ENCODE measurements at regions not wholly inside any gene's neighbourhood (a gene's known extent, or its start where the extent isn't known, plus 50 kb on each side); places are given as distances from the start of the nearest gene placed in this dataset.
"Not testable (repeated sequence)": the region's sequence is repeated elsewhere in the genome, so short reads cannot be mapped to it uniquely, and the experiment has no call there.

DNA sequence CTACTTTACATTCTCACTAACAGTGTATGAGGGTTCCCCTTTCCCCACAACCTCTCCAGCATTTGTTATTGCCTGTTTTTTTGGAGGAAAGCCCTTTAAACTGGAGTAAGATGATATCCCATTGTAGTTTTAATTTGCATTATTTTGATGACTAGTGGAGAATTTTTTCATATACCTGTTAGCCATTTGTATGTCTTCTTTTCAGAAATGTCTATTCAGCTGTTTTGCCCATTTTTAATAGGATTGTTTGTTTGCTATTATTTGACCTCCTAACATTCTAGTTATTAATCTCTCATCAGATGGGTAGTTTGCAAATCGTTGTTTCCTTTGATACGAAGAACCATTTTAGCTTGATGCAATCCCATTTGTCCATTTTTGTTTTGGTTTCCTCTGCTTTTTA is 165.0 kb downstream of the GLUL start:
- DNase-seq: no peak

DNA sequence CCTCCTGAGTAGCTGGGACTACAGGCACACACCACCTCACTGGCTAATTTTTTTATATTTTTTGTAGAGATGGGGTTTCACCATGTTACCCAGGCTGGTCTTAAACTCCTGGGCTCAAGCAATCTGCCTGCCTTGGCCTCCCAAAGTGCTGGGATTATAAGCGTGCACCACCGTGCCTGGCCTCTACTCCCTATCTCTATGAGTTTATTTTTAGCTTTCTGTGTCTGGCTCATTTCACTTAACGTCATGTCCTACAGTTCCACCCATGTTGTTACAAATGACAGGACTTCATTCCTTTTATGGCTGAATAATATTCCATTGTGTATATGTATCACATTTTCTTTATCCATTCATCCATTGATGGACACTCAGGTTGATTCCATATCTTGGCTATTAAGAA is 164.2 kb upstream of the ZNF648 start:
- DNase-seq: not testable (repeated sequence)

DNA sequence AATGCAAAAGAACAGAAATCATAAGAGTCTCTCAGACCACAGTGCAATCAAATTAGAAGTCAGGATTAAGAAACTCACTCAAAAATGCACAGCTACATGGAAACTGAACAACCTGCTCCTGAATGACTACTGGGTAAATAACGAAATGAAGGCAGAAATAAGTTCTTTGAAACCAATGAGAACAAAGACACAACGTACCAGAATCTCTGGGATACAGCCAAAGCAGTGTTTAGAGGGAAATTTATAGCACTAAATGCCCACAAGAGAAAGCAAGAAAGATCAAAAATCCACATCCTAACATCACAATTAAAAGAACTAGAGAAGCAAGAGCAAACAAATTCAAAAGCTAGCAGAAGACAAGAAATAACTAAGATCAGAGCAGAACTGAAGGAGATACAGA is 160.5 kb upstream of the ZNF648 start:
- not testable (repeated sequence) for DNase-seq

GRCh38 chr1:182221367-182221766 is 159.9 kb upstream of the ZNF648 start:
- not testable (repeated sequence) for DNase-seq

DNA sequence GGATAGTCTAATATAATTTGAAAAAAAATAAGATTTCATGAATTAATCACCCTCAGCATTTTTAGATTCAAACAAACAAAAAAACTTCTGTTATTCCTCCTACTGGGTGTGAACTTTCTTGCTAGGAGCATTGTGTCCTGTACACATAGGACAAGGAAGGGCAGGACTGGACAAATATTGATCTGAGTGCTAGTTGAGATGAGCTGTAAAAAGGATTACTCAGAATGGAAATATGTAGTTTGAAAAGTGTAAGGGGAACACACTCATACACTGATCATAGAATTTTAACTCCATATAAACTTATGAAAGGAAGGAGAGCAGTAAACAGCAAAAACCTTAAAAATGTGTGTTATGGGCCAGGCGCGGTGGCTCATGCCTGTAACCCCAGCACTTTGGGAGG is 156.5 kb upstream of the ZNF648 start:
- no peak for DNase-seq

- no peak for DNase-seq
Measured at GRCh38 chr1:182217071-182217470, 155.6 kb upstream of the ZNF648 start.

DNA sequence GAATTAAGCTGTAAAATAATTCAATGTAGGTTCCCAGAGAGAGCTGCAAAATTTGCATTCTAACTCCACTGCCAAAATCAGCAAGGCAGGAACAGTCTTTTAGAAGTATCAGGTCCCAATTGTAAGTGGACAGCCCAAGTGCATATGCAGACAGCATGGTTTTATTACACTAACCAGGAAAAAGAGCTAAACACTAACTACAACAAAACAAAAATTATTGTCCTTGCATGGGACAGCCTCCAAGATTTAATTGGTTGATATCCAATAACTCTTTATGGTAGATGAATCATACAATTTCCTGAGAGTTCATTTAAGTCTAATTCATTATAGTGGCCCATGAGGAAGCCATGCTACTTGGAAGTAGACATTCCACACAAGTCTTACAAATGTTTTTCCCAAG is 154.3 kb upstream of the ZNF648 start:
- DNase-seq: no peak

- DNase-seq: no peak
Measured at GRCh38 chr1:182213163-182213562, 151.7 kb upstream of the ZNF648 start.

DNA sequence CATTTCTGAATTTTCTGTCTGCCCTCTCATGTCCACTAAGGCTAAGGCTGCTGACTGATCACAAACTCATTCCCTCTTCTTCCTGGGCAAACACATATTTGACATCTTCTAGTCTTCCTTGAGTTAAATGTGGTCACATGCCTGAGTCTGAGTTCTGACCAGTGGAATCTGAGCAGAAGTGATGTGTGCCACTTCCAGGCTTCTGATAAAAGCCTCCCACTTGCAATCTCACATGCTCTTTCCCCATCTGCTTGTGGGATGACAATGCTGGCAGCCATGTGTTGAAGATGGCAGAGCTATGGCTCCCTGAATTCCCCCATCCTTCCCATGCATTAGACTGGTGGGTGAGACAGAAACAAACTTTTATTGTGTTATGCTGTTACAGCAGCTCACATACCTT is 149.9 kb upstream of the ZNF648 start:
- DNase-seq: no peak

DNA sequence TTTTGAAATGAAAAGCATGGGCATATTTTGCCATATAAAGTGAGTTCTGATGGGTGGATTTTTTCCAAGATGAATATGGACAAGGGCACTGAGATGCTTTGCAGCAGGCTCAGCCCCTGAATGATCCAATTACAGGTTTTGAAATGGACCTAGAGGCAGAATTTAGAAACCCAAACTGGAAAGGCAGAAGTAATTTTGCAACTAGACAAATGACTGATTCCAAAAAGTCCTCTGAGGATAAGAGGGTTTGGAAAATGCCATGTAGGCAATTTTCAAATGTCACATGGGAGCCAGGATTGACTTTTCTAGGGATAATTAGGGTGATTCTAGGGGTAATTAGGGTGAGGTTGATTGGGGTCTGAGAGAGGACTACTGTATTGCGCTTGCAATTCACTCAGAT is 148.9 kb upstream of the ZNF648 start:
- no peak for DNase-seq

DNA sequence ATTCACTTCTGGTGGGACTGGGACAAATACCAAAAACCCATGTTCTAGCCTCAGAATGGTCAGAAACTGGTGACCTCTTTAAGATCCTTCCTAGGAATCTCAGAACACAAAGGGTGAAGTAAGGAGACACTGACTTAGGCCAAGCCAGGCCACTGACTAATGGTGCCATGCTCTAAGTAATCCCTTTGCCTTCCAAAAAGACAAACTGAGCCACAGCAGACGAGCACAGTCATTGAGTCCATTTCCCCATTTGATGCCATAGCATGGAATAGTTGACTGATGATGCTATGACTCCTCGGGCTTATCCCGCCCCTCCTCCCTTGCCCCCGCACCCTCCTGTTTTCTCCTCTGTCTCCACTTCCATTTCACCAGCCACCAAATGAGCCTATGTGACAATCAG is 145.8 kb upstream of the ZNF648 start:
- DNase-seq: no peak

DNA sequence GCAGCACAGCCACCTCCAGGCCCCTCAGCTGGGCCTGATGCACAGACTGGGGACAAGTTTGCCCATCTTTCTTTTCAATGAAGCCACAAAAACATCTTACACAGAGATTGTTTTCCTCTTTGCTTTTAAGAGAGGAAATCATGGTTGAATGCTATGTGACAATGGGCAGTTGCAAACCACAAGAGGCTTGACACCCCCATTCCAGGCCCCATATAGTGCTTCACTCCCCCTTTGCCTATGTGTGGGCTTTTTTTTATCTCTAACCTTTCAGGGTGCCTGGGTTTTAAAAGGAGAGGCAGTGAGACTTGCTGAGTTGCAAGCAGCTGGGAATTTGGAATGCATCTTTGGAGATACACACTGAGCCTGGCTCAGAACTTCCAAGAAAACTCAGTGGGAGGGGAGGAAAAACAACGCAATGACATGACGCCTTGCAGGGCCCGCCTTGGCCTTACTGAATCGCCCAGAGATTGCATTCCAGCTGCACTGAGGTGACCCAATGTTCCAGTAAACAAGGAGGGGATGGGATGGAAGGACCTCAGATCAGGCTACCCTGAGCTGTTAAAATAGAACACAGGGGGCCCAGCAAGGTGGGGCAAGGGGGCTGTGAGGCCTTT is 145.2 kb upstream of the ZNF648 start:
- DNase-seq: no peak

DNA sequence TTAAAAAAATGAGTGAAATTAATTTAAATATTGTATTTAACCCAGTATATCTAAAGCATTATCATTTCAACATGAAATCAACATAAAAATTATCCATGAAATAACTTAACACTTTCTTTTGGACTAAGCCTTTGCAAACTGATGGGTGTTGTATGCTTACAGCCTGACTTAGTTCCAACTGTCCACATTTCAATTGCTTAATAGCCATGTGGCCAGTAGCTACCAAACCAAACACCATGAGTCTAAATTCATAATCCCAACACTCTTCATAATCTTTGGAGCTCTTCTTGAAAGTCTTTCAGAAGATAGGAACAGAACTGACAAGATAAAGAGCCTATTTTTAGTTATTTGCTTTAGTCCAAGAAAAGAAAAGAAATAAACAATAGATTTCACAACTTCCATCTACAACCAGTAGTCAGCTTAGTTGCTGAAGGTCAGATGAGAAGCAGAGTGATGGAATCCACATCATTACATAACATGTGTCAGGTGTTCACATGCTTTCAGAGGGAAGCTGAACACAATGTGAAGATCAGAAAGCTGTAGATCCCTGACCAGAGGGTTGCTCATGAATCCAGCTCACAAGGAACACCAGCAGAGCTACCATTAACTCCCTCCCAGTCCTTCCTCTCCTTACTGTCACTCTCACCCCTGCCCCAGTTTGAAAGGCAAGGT is 144.0 kb upstream of the ZNF648 start:
- no peak for DNase-seq

DNA sequence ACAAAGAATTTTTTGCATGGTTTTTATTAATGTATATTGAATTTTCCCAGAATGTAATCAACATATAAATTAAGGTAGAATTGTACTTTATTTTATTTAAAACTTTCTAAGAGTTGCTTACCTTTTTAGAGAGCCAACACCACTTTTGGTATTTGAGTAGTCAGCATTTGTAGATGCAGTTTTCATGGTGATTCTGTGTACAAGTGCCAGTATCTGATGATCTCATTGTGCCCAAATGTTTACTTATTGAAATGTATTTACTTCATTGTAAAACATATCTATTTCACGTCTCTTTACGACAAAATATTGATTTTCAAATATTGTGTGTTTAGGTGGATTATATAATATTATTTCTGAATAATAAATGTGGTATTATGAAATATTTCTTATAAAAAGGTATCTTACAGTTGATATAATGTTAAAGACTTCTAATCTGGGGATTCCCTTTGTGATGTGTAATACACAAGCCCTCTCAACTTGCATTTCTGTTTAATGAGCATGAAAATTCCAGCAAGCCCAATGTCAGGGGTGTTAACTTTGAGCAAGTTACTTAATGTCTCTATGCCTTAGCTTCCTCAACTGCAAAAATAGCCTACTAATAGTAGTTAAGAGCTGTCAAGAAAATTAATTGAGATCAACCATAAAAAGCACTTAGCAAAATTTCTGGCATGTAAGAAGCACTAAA is 141.8 kb upstream of the ZNF648 start:
- DNase-seq: no peak

GRCh38 chr1:182201490-182201889 is 140.0 kb upstream of the ZNF648 start:
- DNase-seq: not testable (repeated sequence)

- DNase-seq: no peak
Measured at GRCh38 chr1:182200025-182200812, 138.7 kb upstream of the ZNF648 start.

GRCh38 chr1:182198006-182198605 is 136.6 kb upstream of the ZNF648 start:
- no peak for DNase-seq

DNA sequence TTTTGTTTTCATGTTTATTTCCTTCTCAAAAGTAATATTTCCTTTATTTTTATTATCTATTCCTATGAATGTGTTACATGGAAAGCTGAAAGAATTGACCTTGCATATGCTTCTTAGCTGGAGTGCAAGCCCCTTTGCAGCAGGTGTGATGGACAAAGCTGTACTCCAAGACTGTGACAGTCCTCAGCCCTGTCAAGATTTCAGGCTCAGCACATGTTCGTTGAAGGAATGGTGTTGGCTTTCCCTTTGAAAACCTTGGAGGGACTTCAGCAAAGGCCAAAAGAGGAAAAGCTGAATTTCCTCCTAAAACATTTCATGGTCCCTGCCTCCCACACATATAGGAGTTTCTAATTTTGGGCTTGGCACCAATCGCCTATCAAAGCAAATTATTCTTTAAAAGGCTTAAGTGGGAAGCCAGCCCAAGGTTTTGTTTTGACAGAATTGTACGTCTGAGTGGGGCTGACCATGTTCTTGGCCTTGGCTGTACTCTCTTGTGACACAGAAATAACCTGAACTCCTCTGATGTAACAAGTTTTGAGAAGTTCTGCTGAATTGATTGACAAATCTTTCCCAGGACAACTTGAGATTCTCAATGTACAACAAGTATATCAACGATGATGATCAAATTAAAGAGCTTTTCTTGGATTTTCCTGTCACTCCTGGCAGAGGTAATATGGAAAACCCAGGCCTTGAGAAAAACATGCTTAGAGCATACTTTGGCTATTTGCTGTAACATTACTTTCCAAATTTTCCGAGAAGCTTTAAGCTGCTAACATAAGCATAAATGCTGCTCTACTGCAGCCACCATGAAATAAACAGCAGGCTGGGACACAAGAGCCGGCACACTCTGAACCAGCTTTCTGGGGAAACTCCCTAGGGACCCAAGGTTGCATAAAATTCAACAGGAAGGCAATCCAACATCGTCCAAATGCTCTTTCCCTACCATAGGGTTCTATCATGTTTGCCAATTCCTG is 135.7 kb upstream of the ZNF648 start:
- DNase-seq: peak; percentile 35

DNA sequence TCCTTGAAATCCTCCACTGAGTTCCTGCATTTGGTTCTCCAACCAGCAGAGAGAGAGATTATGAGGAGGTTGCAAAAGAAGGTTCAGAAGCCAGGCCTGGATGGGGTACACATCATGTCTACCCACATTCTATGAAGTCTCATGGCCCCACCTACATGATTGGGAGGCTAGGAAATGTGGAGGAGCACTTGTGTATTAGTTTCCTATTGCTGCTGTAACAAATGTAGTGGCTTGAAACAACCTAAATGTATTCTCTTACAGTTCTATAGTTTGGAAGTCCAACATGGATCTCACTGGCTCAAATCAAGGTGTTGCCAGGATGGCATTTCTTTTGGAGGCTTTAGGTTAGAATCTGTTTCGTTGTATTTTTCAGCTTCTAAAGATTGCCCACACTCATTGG is 134.2 kb upstream of the ZNF648 start:
- no peak for DNase-seq

DNA sequence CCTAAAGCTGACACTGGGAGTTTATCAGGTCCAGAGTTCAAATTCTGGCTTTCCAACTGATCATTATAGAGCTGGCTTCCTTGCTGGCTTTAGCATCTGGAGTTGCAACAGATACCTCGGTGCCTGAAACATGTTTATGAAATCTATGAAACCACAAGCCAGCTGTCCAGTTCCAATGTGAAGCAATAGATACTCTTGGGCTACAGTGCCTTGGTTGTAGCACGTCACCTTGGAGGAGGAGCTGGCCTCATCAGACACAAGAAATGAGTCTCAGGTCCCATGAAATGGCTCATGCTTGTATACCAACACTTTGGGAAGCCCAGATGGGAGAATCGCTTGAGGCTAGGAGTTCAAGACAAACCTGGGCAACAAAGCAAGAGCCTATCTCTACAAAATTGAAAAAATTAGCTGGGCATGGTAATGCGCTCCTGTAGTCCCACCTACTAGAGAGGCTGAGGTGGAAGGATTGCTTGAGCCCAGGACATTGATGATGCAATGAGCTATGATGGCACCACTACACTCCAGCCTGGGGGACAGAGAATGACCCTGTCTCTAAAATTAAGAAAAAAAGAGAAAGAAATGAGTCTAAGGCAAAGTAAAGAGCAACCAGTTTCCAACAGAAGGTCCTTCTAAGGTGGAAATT is 132.5 kb upstream of the ZNF648 start:
- DNase-seq: no peak

GRCh38 chr1:182192966-182193365 is 131.5 kb upstream of the ZNF648 start:
- no peak for DNase-seq

Data from DMS153 (cell line).